ENCODE measurements at regions not wholly inside any gene's neighbourhood (a gene's known extent, or its start where the extent isn't known, plus 50 kb on each side); places are given as distances from the start of the nearest gene placed in this dataset.

DNA sequence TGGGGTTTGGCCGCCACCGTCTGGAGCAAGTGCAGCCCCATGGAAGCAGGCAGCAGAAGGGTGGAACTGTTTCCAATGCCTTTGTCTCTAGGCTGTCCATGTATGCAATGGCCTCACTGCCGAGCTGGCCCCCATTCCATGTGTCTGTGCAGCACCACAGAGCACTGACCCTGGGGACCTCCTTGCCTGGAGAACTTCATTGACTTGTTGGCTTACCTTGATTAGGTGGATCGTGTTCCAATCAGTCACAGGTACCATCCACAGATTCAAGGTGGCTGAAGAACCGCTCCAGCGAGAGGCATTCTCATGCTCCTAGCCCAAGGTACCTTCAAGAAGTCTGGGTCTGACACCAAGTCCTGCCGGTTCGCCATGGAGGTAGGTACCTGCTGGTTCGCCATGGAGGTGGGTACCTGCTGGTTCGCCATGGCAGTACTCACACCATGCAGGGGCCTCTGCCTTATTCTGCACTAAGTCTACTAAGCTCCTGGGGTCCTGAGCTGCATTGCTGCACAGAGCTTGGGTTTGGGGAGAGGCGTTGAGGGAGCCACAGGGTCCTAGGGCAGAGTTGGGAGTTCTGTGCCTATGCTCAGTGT, 358.3 kb upstream of the IRX1 start:
- TF ChIP-seq, protein P1, sequence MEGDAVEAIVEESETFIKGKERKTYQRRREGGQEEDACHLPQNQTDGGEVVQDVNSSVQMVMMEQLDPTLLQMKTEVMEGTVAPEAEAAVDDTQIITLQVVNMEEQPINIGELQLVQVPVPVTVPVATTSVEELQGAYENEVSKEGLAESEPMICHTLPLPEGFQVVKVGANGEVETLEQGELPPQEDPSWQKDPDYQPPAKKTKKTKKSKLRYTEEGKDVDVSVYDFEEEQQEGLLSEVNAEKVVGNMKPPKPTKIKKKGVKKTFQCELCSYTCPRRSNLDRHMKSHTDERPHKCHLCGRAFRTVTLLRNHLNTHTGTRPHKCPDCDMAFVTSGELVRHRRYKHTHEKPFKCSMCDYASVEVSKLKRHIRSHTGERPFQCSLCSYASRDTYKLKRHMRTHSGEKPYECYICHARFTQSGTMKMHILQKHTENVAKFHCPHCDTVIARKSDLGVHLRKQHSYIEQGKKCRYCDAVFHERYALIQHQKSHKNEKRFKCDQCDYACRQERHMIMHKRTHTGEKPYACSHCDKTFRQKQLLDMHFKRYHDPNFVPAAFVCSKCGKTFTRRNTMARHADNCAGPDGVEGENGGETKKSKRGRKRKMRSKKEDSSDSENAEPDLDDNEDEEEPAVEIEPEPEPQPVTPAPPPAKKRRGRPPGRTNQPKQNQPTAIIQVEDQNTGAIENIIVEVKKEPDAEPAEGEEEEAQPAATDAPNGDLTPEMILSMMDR (IDR thresholded peaks at IDR 0.05; ENCODE audit: borderline replicate concordance, extremely low read depth, low read length, poor library complexity, severe bottlenecking) = no peak
- no peak for TF ChIP-seq EZH2 (IDR thresholded peaks at IDR 0.05; ENCODE audit: borderline replicate concordance, low read depth, low read length, severe bottlenecking)
- H3K27ac ChIP-seq (ENCODE audit: low read length) = no peak overlapping the region
- H3K4me3 ChIP-seq (ENCODE audit: low read depth in 1 of 2, low read length in 2 of 2) = no peak overlapping the region
- DNase-seq = no peak
- no peak overlapping the region for H2AFZ ChIP-seq (ENCODE audit: low read depth, low read length)
- no peaks in the 10 kb centered on the region for H3K27me3 ChIP-seq (ENCODE audit: insufficient read depth, low read length, poor library complexity)
- no peaks in the 10 kb centered on the region for H4K20me1 ChIP-seq (ENCODE audit: insufficient read depth, low read length)
- no peaks in the 10 kb centered on the region for H3K36me3 ChIP-seq (ENCODE audit: insufficient read depth, low read length)
- ATAC-seq (ENCODE audit: insufficient read depth, low read depth) = no peak
- no peaks in the 10 kb centered on the region for H3K4me1 ChIP-seq (ENCODE audit: insufficient read depth, low read length)
- no peak overlapping the region for H3K4me2 ChIP-seq (ENCODE audit: insufficient read depth, low read length)
- H3K9ac ChIP-seq (ENCODE audit: low read depth, low read length) = no peak overlapping the region
- no peaks in the 10 kb centered on the region for H3K79me2 ChIP-seq (ENCODE audit: insufficient read depth, low read length)
- peaks cover 8% of the 10 kb centered on the region for H3K9me3 ChIP-seq (ENCODE audit: insufficient read depth, low read length, severe bottlenecking)

DNA sequence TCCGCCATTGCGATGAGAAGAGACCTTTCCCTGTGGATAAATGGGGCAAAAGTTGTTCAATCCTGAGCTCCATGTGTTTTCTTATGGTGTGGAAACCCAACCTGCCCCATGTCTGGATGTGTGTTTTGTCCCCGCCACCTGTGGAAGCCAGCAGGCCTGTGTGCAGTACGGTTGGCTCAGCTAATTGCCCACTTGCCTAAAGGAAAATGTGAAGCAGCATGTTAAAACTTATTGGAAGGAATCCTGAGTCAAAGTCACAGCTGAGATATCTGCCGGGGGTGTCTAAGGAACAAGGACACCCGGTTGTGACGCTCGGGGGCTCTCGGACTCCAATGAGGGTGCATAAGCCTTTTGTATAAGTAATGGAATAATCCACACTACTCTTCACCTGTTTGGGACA, 361.1 kb upstream of the IRX1 start:
- H3K4me3 ChIP-seq (ENCODE audit: low read depth in 1 of 2, low read length in 2 of 2) = no peak overlapping the region
- H3K9me3 ChIP-seq (ENCODE audit: insufficient read depth, low read length, severe bottlenecking) = peaks cover 4% of the 10 kb centered on the region
- no peak overlapping the region for H3K4me2 ChIP-seq (ENCODE audit: insufficient read depth, low read length)
- no peaks in the 10 kb centered on the region for H3K79me2 ChIP-seq (ENCODE audit: insufficient read depth, low read length)
- DNase-seq (no peak), ATAC-seq (ENCODE audit: insufficient read depth, low read depth) (no peak)
- no peaks in the 10 kb centered on the region for H4K20me1 ChIP-seq (ENCODE audit: insufficient read depth, low read length)
- no peaks in the 10 kb centered on the region for H3K36me3 ChIP-seq (ENCODE audit: insufficient read depth, low read length)
- H3K9ac ChIP-seq (ENCODE audit: low read depth, low read length) = no peak overlapping the region
- no peaks in the 10 kb centered on the region for H3K27me3 ChIP-seq (ENCODE audit: insufficient read depth, low read length, poor library complexity)
- TF ChIP-seq, protein P1 (IDR thresholded peaks at IDR 0.05; ENCODE audit: borderline replicate concordance, extremely low read depth, low read length, poor library complexity, severe bottlenecking) = no peak
- TF ChIP-seq EZH2 (IDR thresholded peaks at IDR 0.05; ENCODE audit: borderline replicate concordance, low read depth, low read length, severe bottlenecking) = no peak
- H3K27ac ChIP-seq (ENCODE audit: low read length) = no peak overlapping the region
- no peaks in the 10 kb centered on the region for H3K4me1 ChIP-seq (ENCODE audit: insufficient read depth, low read length)
- H2AFZ ChIP-seq (ENCODE audit: low read depth, low read length) = no peak overlapping the region

DNA sequence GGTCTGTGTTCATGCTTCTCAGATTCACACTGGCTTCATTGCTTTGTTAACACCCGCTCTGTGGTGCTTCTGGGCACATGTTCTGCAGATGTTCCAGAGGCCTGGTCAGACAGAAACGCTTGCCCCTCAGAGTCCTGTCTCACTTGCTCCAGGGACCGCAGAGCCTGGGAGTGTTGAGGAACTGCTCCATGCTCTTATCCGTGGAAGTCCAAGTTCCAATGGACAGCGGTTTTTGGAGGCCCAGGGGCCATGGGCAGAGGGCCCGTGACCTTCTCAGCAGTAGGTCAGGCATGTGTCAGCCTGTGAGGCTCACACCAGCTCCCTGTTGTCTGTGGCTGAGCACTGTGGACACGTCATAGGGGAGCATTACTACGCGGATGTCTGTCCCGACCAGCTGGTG, 364.7 kb upstream of the IRX1 start:
- Histone ChIP-seq H3K79me2 (ENCODE audit: insufficient read depth, low read length) (no peaks in the 10 kb centered on the region), H3K4me2 (ENCODE audit: insufficient read depth, low read length) (no peak overlapping the region), H3K36me3 (ENCODE audit: insufficient read depth, low read length) (no peaks in the 10 kb centered on the region), H3K27ac (ENCODE audit: low read length) (no peak overlapping the region), H4K20me1 (ENCODE audit: insufficient read depth, low read length) (no peaks in the 10 kb centered on the region), H3K4me1 (ENCODE audit: insufficient read depth, low read length) (no peaks in the 10 kb centered on the region), H3K4me3 (ENCODE audit: low read depth in 1 of 2, low read length in 2 of 2) (no peak overlapping the region), H3K9ac (ENCODE audit: low read depth, low read length) (no peak overlapping the region), H2AFZ (ENCODE audit: low read depth, low read length) (no peak overlapping the region), H3K27me3 (ENCODE audit: insufficient read depth, low read length, poor library complexity) (no peaks in the 10 kb centered on the region), H3K9me3 (ENCODE audit: insufficient read depth, low read length, severe bottlenecking) (no peaks in the 10 kb centered on the region)
- TF ChIP-seq EZH2 (IDR thresholded peaks at IDR 0.05; ENCODE audit: borderline replicate concordance, low read depth, low read length, severe bottlenecking) = no peak
- TF ChIP-seq, protein P1 (IDR thresholded peaks at IDR 0.05; ENCODE audit: borderline replicate concordance, extremely low read depth, low read length, poor library complexity, severe bottlenecking) = no peak
- no peak for DNase-seq
- no peak for ATAC-seq (ENCODE audit: insufficient read depth, low read depth)

DNA sequence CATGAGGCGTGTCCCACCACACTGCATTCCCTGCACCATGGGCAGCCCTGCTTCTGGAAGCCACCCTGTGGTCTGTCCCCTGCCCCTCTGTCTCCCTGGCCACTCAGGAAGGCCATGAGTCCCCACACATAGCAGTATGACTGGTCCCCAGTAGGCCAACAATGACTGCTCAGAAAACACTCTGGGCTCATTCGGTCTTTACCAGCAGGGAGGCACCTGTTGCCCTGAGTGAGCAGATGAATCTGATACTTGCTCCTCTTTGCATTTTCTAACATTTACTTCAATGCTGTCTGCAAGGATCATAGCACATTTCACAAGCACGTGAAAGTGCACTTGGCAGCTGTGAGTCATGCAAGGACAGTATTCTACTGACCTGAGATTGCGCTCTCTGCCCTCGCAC, 365.4 kb upstream of the IRX1 start:
- H3K4me3 ChIP-seq (ENCODE audit: low read depth in 1 of 2, low read length in 2 of 2) = no peak overlapping the region
- H3K79me2 ChIP-seq (ENCODE audit: insufficient read depth, low read length) = no peaks in the 10 kb centered on the region
- ATAC-seq (ENCODE audit: insufficient read depth, low read depth) (no peak), DNase-seq (no peak)
- no peak overlapping the region for H2AFZ ChIP-seq (ENCODE audit: low read depth, low read length)
- no peak overlapping the region for H3K4me2 ChIP-seq (ENCODE audit: insufficient read depth, low read length)
- H3K27ac ChIP-seq (ENCODE audit: low read length) = no peak overlapping the region
- TF ChIP-seq EZH2 (IDR thresholded peaks at IDR 0.05; ENCODE audit: borderline replicate concordance, low read depth, low read length, severe bottlenecking) = no peak
- TF ChIP-seq, protein P1 (IDR thresholded peaks at IDR 0.05; ENCODE audit: borderline replicate concordance, extremely low read depth, low read length, poor library complexity, severe bottlenecking) = no peak
- no peaks in the 10 kb centered on the region for H3K27me3 ChIP-seq (ENCODE audit: insufficient read depth, low read length, poor library complexity)
- no peaks in the 10 kb centered on the region for H3K4me1 ChIP-seq (ENCODE audit: insufficient read depth, low read length)
- no peaks in the 10 kb centered on the region for H3K9me3 ChIP-seq (ENCODE audit: insufficient read depth, low read length, severe bottlenecking)
- H4K20me1 ChIP-seq (ENCODE audit: insufficient read depth, low read length) = no peaks in the 10 kb centered on the region
- H3K36me3 ChIP-seq (ENCODE audit: insufficient read depth, low read length) = no peaks in the 10 kb centered on the region
- no peak overlapping the region for H3K9ac ChIP-seq (ENCODE audit: low read depth, low read length)

Data from DND-41 (cell line).